GM23248 (cell line): ENCODE measurements at regions not wholly inside any gene's neighbourhood (a gene's known extent, or its start where the extent isn't known, plus 50 kb on each side); places are given as distances from the start of the nearest gene placed in this dataset.

Experiments used
- DNase-seq: peaks from one replicate; pipeline ENCODE4 v3.0.0-alpha.2; 2015
- H2AFZ ChIP-seq: fragments of 200-600 bp; sonication (generic); 2 replicates; pipeline ENCODE4 v1.6.1; 2016; ENCODE audit warnings: antibody characterized with exemption
- H3F3A ChIP-seq: fragments of 200-600 bp; sonication (generic); 2 replicates; pipeline ENCODE4 v1.6.1; 2016; ENCODE audit warnings: mild to moderate bottlenecking, antibody characterized with exemption, mixed run types; ENCODE audit not compliant: insufficient read depth
- H3K27ac ChIP-seq: fragments of 200-600 bp; sonication (generic); 2 replicates; pipeline ENCODE4 v1.5.1; 2016; ENCODE audit warnings: mild to moderate bottlenecking
- H3K27me3 ChIP-seq: fragments of 200-600 bp; sonication (generic); replicated peaks from 2 replicates; pipeline ENCODE4 v1.6.1; 2016; ENCODE audit warnings: mild to moderate bottlenecking; ENCODE audit not compliant: insufficient read depth
- H3K36me3 ChIP-seq: fragments of 200-600 bp; sonication (generic); 2 replicates; pipeline ENCODE4 v1.6.1; 2016; ENCODE audit warnings: low read depth, mild to moderate bottlenecking
- H3K4me1 ChIP-seq: fragments of 200-600 bp; sonication (generic); 2 replicates; pipeline ENCODE4 v1.6.1; 2016; ENCODE audit warnings: mild to moderate bottlenecking; ENCODE audit not compliant: insufficient read depth
- H3K4me2 ChIP-seq: fragments of 200-600 bp; sonication (generic); one replicate; pipeline ENCODE4 v1.6.1; 2016; ENCODE audit warnings: mild to moderate bottlenecking; ENCODE audit not compliant: unreplicated experiment
- H3K4me3 ChIP-seq: fragments of 200-600 bp; sonication (generic); 2 replicates; pipeline ENCODE4 v1.5.1; 2016; ENCODE audit warnings: mild to moderate bottlenecking
- H3K79me2 ChIP-seq: fragments of 200-600 bp; sonication (generic); 2 replicates; pipeline ENCODE4 v1.6.1; 2016; ENCODE audit warnings: mild to moderate bottlenecking; ENCODE audit not compliant: insufficient read depth
- H3K9ac ChIP-seq: fragments of 200-600 bp; sonication (generic); 2 replicates; pipeline ENCODE4 v1.6.1; 2016; ENCODE audit warnings: mild to moderate bottlenecking
- H3K9me2 ChIP-seq: fragments of 200-600 bp; sonication (generic); 2 replicates; pipeline ENCODE4 v1.6.1; 2016; ENCODE audit warnings: mixed run types, mild to moderate bottlenecking, moderate library complexity; ENCODE audit not compliant: insufficient read depth
- H3K9me3 ChIP-seq: fragments of 200-600 bp; sonication (generic); one replicate; pipeline ENCODE4 v1.6.1; 2017; ENCODE audit warnings: low read depth
- H4K20me1 ChIP-seq: fragments of 200-600 bp; sonication (generic); 2 replicates; pipeline ENCODE4 v1.6.0; 2016; ENCODE audit not compliant: insufficient read depth
- EZH2 ChIP-seq: fragments of 200-600 bp; sonication (generic); IDR thresholded peaks from 2 replicates; pipeline ENCODE4 v1.6.1; 2018; ENCODE audit warnings: antibody characterized with exemption, mild to moderate bottlenecking; ENCODE audit not compliant: insufficient read depth, poor library complexity, severe bottlenecking
- EZH2phosphoT487 ChIP-seq: fragments of 200-600 bp; sonication (generic); IDR thresholded peaks from 2 replicates; pipeline ENCODE4 v1.6.1; 2018; ENCODE audit warnings: antibody characterized with exemption, moderate library complexity, mild to moderate bottlenecking, low read depth; ENCODE audit not compliant: insufficient read depth
- whole genome bisulfite sequencing, 2 experiments: methylation state at CpG; one replicate each; pipeline ENCODE4 v1.1.6; 2015 to 2017; ENCODE audit warnings: low lambda C conversion rate in 2 of 2, low coverage in 1 of 2; ENCODE audit errors: missing lambda C conversion rate in 2 of 2; 5-methylcytosine and 5-hydroxymethylcytosine counted together
- in situ Hi-C: fragments of 300-500 bp; cut with MboI; formaldehyde crosslinking; loops from 2 replicates; pipeline ENCODE4 v1.15.0; 2020

GRCh38 chr2:116411211-116411610 is 1403.3 kb upstream of the DDX18 start:
- Histone ChIP-seq H3K27me3 (no peaks in the 10 kb centered on the region), H3F3A (no peaks in the 10 kb centered on the region), H3K4me1 (no peaks in the 10 kb centered on the region), H3K9me3 (peaks cover 5% of the 10 kb centered on the region), H3K79me2 (no peaks in the 10 kb centered on the region), H3K4me2 (no peak overlapping the region), H3K9me2 (no peaks in the 10 kb centered on the region), H2AFZ (no peak overlapping the region), H3K27ac (no peak overlapping the region), H4K20me1 (no peaks in the 10 kb centered on the region), H3K36me3 (no peaks in the 10 kb centered on the region), H3K4me3 (no peak overlapping the region), H3K9ac (no peak overlapping the region)
- 1% methylated on average over 2 of the region's 2 CpGs for WGBS, 2 experiments
- no peak for TF ChIP-seq EZH2phosphoT487
- no peak for TF ChIP-seq EZH2
- in situ Hi-C loops = no loop called here
- no peak for DNase-seq

DNA sequence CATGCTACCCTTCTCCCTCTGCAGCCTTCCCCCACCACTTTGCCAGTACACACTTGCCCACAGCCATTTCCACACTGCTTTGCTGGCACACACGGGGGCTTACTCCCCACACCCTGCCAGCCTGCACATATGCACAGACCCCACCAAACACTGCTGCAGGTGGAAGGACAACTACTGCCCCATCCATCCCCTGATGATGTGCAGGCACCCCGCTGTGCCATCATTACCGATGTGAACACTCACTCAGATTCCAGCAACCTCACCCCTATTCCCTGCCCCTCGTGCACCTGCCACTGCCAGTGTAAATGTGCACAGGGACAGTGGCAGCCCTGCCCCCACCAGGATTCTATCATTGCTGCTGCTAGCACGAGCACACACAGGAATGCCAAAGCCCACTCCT is 1400.8 kb upstream of the DDX18 start:
- 21 to 24% methylated on average over 5 of the region's 5 CpGs for WGBS, 2 experiments
- H3K79me2 ChIP-seq = no peaks in the 10 kb centered on the region
- H3K4me3 ChIP-seq = no peak overlapping the region
- no peak overlapping the region for H3K27ac ChIP-seq
- no peaks in the 10 kb centered on the region for H3K36me3 ChIP-seq
- DNase-seq = no peak
- peaks cover 5% of the 10 kb centered on the region for H3K9me3 ChIP-seq
- H3K4me2 ChIP-seq = no peak overlapping the region
- no peaks in the 10 kb centered on the region for H3K27me3 ChIP-seq
- no peak overlapping the region for H2AFZ ChIP-seq
- TF ChIP-seq EZH2 (no peak), EZH2phosphoT487 (no peak)
- H4K20me1 ChIP-seq = no peaks in the 10 kb centered on the region
- H3K4me1 ChIP-seq = no peaks in the 10 kb centered on the region
- no peaks in the 10 kb centered on the region for H3F3A ChIP-seq
- H3K9me2 ChIP-seq = no peaks in the 10 kb centered on the region
- no peak overlapping the region for H3K9ac ChIP-seq
- in situ Hi-C loops = no loop called here

GRCh38 chr2:116416731-116417377 is 1397.6 kb upstream of the DDX18 start:
- Histone ChIP-seq H3K9ac (no peak overlapping the region), H3K27ac (no peak overlapping the region), H3K4me1 (no peaks in the 10 kb centered on the region), H3K27me3 (no peaks in the 10 kb centered on the region), H3K36me3 (no peaks in the 10 kb centered on the region), H4K20me1 (no peaks in the 10 kb centered on the region), H3K4me3 (no peak overlapping the region), H3K79me2 (no peaks in the 10 kb centered on the region), H3K9me3 (no peaks in the 10 kb centered on the region), H3K9me2 (no peaks in the 10 kb centered on the region), H2AFZ (no peak overlapping the region), H3K4me2 (no peak overlapping the region), H3F3A (no peaks in the 10 kb centered on the region)
- in situ Hi-C loops = no loop called here
- TF ChIP-seq EZH2 (no peak), EZH2phosphoT487 (no peak)
- WGBS, 2 experiments = 1 to 4% methylated on average over 3 of the region's 3 CpGs
- DNase-seq = no peak

- H3K79me2 ChIP-seq = no peaks in the 10 kb centered on the region
- no peak for DNase-seq
- no peaks in the 10 kb centered on the region for H3F3A ChIP-seq
- no peaks in the 10 kb centered on the region for H3K27me3 ChIP-seq
- H3K4me3 ChIP-seq = no peak overlapping the region
- peaks cover 5% of the 10 kb centered on the region for H3K9me3 ChIP-seq
- no peaks in the 10 kb centered on the region for H4K20me1 ChIP-seq
- WGBS, 2 experiments = 15% methylated on average over 4 of the region's 4 CpGs
- no peaks in the 10 kb centered on the region for H3K36me3 ChIP-seq
- no peak overlapping the region for H3K9ac ChIP-seq
- no peaks in the 10 kb centered on the region for H3K4me1 ChIP-seq
- no peak for TF ChIP-seq EZH2
- TF ChIP-seq EZH2phosphoT487 = no peak
- no peaks in the 10 kb centered on the region for H3K9me2 ChIP-seq
- no peak overlapping the region for H3K4me2 ChIP-seq
- no peak overlapping the region for H2AFZ ChIP-seq
- in situ Hi-C loops = no loop called here
- no peak overlapping the region for H3K27ac ChIP-seq
Observed at GRCh38 chr2:116435648-116436047, 1378.8 kb upstream of the DDX18 start.
